ENCODE measurements at regions not wholly inside any gene's neighbourhood (a gene's known extent, or its start where the extent isn't known, plus 50 kb on each side); places are given as distances from the start of the nearest gene placed in this dataset.

DNA sequence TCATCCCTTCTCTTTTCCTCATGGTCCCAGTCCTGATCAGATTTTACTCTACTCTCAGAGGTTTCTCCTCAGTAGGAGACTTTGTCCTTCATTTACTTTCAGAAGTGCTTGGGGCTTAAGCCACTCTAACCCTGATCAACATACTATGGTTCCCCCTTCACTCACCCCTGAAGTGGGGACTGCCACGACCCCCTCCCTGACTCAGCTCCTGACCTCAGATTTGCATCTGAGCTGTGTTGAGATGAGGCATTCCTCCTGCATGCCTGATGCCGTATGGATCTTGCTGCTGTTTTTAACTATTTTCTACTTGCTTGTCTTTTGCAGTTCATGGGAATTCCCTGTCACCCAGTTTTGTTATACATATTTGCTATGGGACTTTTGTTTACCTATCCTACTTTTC is 306.7 kb upstream of the CHST9 start:
- no peak for DNase-seq (ENCODE audit: low spot score)
- in situ Hi-C loops (cut with MboI; ENCODE audit: low pct_unique_long_range_greater_than_20kb, low sequenced_read_pairs, unreplicated experiment): no loop called here
- TF ChIP-seq, protein P1, sequence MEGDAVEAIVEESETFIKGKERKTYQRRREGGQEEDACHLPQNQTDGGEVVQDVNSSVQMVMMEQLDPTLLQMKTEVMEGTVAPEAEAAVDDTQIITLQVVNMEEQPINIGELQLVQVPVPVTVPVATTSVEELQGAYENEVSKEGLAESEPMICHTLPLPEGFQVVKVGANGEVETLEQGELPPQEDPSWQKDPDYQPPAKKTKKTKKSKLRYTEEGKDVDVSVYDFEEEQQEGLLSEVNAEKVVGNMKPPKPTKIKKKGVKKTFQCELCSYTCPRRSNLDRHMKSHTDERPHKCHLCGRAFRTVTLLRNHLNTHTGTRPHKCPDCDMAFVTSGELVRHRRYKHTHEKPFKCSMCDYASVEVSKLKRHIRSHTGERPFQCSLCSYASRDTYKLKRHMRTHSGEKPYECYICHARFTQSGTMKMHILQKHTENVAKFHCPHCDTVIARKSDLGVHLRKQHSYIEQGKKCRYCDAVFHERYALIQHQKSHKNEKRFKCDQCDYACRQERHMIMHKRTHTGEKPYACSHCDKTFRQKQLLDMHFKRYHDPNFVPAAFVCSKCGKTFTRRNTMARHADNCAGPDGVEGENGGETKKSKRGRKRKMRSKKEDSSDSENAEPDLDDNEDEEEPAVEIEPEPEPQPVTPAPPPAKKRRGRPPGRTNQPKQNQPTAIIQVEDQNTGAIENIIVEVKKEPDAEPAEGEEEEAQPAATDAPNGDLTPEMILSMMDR (IDR thresholded peaks at IDR 0.05; ENCODE audit: extremely low read depth, insufficient read depth, missing control alignments): no peak

DNA sequence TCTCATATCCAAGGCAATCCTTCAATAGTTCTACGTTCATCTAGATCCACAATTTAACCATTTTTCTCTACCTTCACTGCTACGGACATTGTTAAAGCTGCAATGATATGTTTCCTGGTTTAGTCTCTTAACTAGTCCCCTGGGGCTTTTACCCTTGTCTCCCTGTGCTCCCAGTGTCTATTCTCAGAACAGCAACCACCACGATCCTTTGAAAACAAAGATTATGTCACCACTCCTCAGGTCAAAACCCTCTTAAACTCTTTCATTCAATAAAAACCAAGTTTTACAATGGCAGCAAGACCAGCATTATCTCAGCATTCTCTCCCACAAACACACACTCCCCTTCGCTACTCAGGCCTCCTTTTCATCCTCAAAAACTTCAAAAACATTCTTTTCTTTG is 298.2 kb upstream of the CHST9 start:
- in situ Hi-C loops (cut with MboI; ENCODE audit: low pct_unique_long_range_greater_than_20kb, low sequenced_read_pairs, unreplicated experiment): no loop called here
- DNase-seq (ENCODE audit: low spot score): no peak
- TF ChIP-seq, protein P1 (IDR thresholded peaks at IDR 0.05; ENCODE audit: extremely low read depth, insufficient read depth, missing control alignments): no peak

DNA sequence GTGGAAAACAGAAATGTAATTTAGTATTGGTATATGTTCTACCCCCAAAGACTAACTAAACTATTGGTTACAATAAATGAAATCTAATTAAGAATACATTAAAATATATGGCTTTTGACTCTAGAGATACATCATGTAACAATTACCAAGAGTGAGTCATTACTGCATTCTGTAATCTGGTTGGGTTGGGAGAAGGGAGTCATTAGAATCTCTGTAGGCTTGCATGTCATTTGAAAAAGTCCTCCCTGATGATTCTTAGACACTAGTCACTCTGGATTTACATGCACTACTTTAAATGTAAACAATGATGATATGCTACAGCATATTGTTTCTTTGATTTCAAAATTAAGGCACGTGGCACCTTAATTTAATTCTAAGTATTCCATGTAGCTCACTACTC is 293.4 kb upstream of the CHST9 start:
- in situ Hi-C loops (cut with MboI; ENCODE audit: low pct_unique_long_range_greater_than_20kb, low sequenced_read_pairs, unreplicated experiment): no loop called here
- DNase-seq (ENCODE audit: low spot score): no peak
- TF ChIP-seq, protein P1 (IDR thresholded peaks at IDR 0.05; ENCODE audit: extremely low read depth, insufficient read depth, missing control alignments): no peak

DNA sequence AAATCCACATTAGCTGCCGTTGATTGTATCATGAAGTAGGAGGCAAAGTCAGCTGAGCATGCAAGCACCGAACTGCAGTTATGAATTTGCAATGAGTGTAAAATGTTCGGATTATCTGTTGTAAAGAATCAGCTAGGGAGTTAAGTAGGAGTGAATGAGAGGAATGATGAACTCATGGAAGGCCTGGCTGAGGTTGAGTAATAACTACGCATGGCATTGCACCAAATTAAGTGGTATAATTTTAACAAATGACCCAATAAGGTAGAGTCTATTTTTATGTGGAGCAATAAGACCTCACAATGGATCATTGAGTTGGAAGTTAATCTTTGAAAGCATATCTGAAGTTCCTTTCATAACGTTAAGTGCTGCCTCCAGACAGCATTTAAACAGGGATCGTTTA is 288.2 kb upstream of the CHST9 start:
- TF ChIP-seq, protein P1 (IDR thresholded peaks at IDR 0.05; ENCODE audit: extremely low read depth, insufficient read depth, missing control alignments): no peak
- no peak for DNase-seq (ENCODE audit: low spot score)
- in situ Hi-C loops (cut with MboI; ENCODE audit: low pct_unique_long_range_greater_than_20kb, low sequenced_read_pairs, unreplicated experiment): no loop called here

DNA sequence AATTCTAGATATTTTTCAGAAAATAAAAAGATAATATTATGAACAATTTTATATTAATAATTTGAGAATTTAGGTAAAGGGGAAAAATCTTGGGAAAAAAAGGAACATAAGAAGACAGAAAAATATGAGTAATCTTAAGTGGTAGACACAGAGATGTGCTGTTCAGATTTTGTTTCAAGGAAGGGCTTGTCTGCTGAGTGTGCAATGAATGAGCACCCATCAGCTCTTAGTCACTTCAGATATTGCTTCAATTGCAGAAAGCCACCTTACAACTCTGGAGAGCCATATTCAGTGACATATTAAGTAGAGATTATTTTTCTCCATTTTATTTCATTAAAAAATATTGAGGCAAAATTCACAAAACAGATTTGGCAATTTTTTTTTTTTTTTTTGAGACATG is 282.0 kb upstream of the CHST9 start:
- DNase-seq (ENCODE audit: low spot score): no peak
- in situ Hi-C loops (cut with MboI; ENCODE audit: low pct_unique_long_range_greater_than_20kb, low sequenced_read_pairs, unreplicated experiment): no loop called here
- TF ChIP-seq, protein P1 (IDR thresholded peaks at IDR 0.05; ENCODE audit: extremely low read depth, insufficient read depth, missing control alignments): no peak

DNA sequence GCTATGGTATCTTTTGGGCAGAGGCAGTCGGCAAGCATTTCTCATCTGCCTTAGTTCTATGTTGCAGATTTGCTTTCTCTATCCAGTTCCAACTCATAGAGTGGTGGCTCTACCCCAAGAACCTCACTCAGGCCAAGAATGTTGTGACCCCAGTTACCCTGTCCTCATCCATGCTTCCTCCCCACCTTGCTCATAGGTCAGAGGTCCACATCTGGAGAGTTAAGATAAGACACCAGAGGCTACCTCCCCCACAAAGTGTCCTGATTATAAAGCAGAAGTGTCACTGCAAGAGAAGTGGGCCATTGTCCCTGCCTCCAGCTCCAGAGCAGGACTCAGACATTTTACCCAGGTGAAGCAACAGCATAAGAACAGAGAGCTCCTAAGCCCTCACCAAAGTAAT is 276.8 kb upstream of the CHST9 start:
- TF ChIP-seq, protein P1 (IDR thresholded peaks at IDR 0.05; ENCODE audit: extremely low read depth, insufficient read depth, missing control alignments): no peak
- DNase-seq (ENCODE audit: low spot score): no peak
- in situ Hi-C loops (cut with MboI; ENCODE audit: low pct_unique_long_range_greater_than_20kb, low sequenced_read_pairs, unreplicated experiment): no loop called here

DNA sequence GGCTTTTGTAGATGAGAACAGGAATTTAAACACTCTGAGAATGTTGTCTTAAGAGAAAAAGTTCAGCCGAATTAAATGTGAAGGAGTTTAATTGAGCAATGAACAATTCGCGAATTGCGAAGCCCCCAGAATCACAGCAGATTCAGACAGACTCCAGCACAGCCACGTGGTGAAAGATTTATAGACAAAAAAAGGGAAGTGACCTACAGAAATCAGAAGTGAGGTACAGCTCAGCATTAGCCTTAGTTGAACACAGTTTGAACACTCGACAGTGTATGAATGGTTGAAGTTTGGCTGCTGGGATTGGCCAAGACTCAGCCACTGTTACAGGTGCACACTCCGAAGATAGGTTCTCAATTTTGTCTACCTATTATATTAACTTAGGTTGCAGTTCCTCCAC is 264.0 kb upstream of the CHST9 start:
- DNase-seq (ENCODE audit: low spot score): no peak
- TF ChIP-seq, protein P1 (IDR thresholded peaks at IDR 0.05; ENCODE audit: extremely low read depth, insufficient read depth, missing control alignments): no peak
- in situ Hi-C loops (cut with MboI; ENCODE audit: low pct_unique_long_range_greater_than_20kb, low sequenced_read_pairs, unreplicated experiment): no loop called here
